K562 (cell line): ENCODE measurements at regions not wholly inside any gene's neighbourhood (a gene's known extent, or its start where the extent isn't known, plus 50 kb on each side); places are given as distances from the start of the nearest gene placed in this dataset.

ENCODE experiments used
- ATAC-seq: fragments of 200-7000 bp; cut with Tn5 transposase; 3 replicates; pipeline ENCODE4 v1.9.1; 2020; ENCODE audit warnings: moderate library complexity
- BruUV-seq: library from RNA; stranded (reverse); fragments of 400-500 nt; replicated peaks from 2 replicates; lab custom pipeline; 2021; lab: Mats Ljungman, UMichigan
- CTCF ChIA-PET: fragments of 300-600 bp; formaldehyde crosslinking; extraction: SDS; loops from one replicate; lab custom pipeline; 2021; ENCODE audit warnings: low intra/inter-chr PET ratio; lab: Yijun Ruan, JAX
- POLR2A ChIA-PET: fragments of 300-600, 350-650 bp; sonication (Branson Sonifier 250); formaldehyde crosslinking; extraction: SDS; loops from one replicate; lab custom pipeline; 2021; ENCODE audit warnings: antibody characterized with exemption, inconsistent platforms; lab: Yijun Ruan, JAX
- DNase-seq, 4 experiments: peaks; one replicate each; pipeline versions ENCODE4 v3.0.0 to v3.0.0-alpha.2; 2011 to 2018; ENCODE audit warnings: low spot score in 3 of 4, mixed read lengths in 3 of 4; ENCODE audit errors: extremely low read depth in 1 of 4
- FAIRE-seq: peaks from 2 replicates; lab custom pipeline; 2011; peaks lifted over from hg19 to GRCh38; lab: Jason Lieb, UNC
- H2AFZ ChIP-seq: 2 replicates; pipeline ENCODE4 v1.6.0; 2011; ENCODE audit warnings: low read depth, low read length, control low read depth, inconsistent platforms
- H3K27ac ChIP-seq: fragments of 200-600 bp; 3 replicates; pipeline ENCODE4 v1.8.0; 2011; ENCODE audit warnings: low read depth, mild to moderate bottlenecking, control low read depth, inconsistent platforms, low read length, moderate library complexity, mixed read lengths; ENCODE audit errors: extremely low read depth
- H3K27me3 ChIP-seq, 2 experiments: fragments of 300-600 bp in 1 of 2; 2 replicates in 1 of 2; 3 replicates in 1 of 2; pipeline versions ENCODE4 v1.6.0 to v1.8.0; 2011; ENCODE audit warnings: inconsistent platforms in 2 of 2, low read length in 2 of 2, mild to moderate bottlenecking in 1 of 2, mixed read lengths in 1 of 2, moderate library complexity in 1 of 2; ENCODE audit not compliant: control insufficient read depth in 2 of 2, insufficient read depth in 2 of 2
- H3K36me3 ChIP-seq: fragments of 300-600 bp; 3 replicates; pipeline ENCODE4 v1.8.0; 2011; ENCODE audit warnings: mild to moderate bottlenecking, low read length, inconsistent platforms; ENCODE audit not compliant: control insufficient read depth, insufficient read depth
- H3K4me1 ChIP-seq, 2 experiments: fragments of 200-600 bp in 1 of 2; replicated peaks in 1 of 2; 2 replicates in 1 of 2; 3 replicates in 1 of 2; pipeline versions ENCODE4 v1.5.1 to v1.8.0; 2011; ENCODE audit warnings: inconsistent platforms in 2 of 2, low read length in 2 of 2, mild to moderate bottlenecking in 1 of 2, mixed read lengths in 1 of 2, moderate library complexity in 1 of 2; ENCODE audit not compliant: control insufficient read depth in 2 of 2, insufficient read depth in 2 of 2
- H3K4me2 ChIP-seq: 2 replicates; pipeline ENCODE4 v1.6.1; 2011; ENCODE audit warnings: low read length, control low read depth, inconsistent platforms, mixed read lengths; ENCODE audit not compliant: insufficient read depth
- H3K4me3 ChIP-seq: fragments of 200-600 bp; sonication (generic), shearing (Covaris generic); 2 replicates; pipeline ENCODE4 v1.5.1; 2016; ENCODE audit warnings: control low read depth, inconsistent platforms
- H3K79me2 ChIP-seq: fragments of 200-600 bp; 3 replicates; pipeline ENCODE4 v1.8.0; 2011; ENCODE audit warnings: low read length, inconsistent platforms; ENCODE audit not compliant: control insufficient read depth, insufficient read depth
- H3K9ac ChIP-seq, 2 experiments: 2 replicates each; pipeline versions ENCODE4 v1.6.0 to v1.6.1; 2011; ENCODE audit warnings: low read depth in 2 of 2, low read length in 2 of 2, control low read depth in 1 of 2, inconsistent platforms in 1 of 2, mild to moderate bottlenecking in 1 of 2, mixed read lengths in 1 of 2; ENCODE audit not compliant: insufficient read depth in 1 of 2
- H3K9me1 ChIP-seq: one replicate; pipeline ENCODE4 v1.6.0; 2011; ENCODE audit warnings: inconsistent platforms, mild to moderate bottlenecking, low read length, moderate library complexity; ENCODE audit not compliant: control insufficient read depth, insufficient read depth
- H3K9me3 ChIP-seq: replicated peaks from 2 replicates; pipeline ENCODE4 v1.5.1; 2011; ENCODE audit warnings: low read depth, low read length, inconsistent platforms; ENCODE audit not compliant: control insufficient read depth, insufficient read depth
- H4K20me1 ChIP-seq: replicated peaks from 2 replicates; pipeline ENCODE4 v1.6.1; 2011; ENCODE audit warnings: low read length, inconsistent platforms, mixed read lengths; ENCODE audit not compliant: control insufficient read depth, insufficient read depth
- BDP1 ChIP-seq: IDR thresholded peaks from 3 replicates; pipeline ENCODE4 v1.6.1; 2011; ENCODE audit not compliant: insufficient read length, insufficient read depth
- CHCHD3 ChIP-seq: fragments of 250-450 bp; sonication (Bioruptor Pico); IDR thresholded peaks from 2 replicates; pipeline ENCODE4 v2.1.2; 2022; ENCODE audit warnings: mild to moderate bottlenecking
- GATA2 ChIP-seq: sonication (generic); formaldehyde crosslinking; IDR thresholded peaks from 2 replicates; pipeline ENCODE4 v1.4.0; 2020; ENCODE audit warnings: mild to moderate bottlenecking, missing genetic modification reagents
- GTF2F1 ChIP-seq: IDR thresholded peaks from 2 replicates; pipeline ENCODE4 v1.6.1; 2011; ENCODE audit warnings: low read depth, low read length, improper control_type of control experiment
- HOXB6 ChIP-seq: fragments of 250-450 bp; sonication (Bioruptor Pico); IDR thresholded peaks from 2 replicates; pipeline ENCODE4 v1.5.1; 2022; ENCODE audit warnings: mild to moderate bottlenecking, borderline replicate concordance
- HSF4 ChIP-seq: fragments of 250-450 bp; sonication (Bioruptor Pico); IDR thresholded peaks from 2 replicates; pipeline ENCODE4 v2.1.2; 2022; ENCODE audit warnings: mild to moderate bottlenecking, moderate library complexity, borderline replicate concordance
- MCM7 ChIP-seq, 2 experiments: fragments of 450-650 bp; IDR thresholded peaks; 2 replicates each; pipeline ENCODE4 v1.6.1; 2016 to 2018
- MXI1 ChIP-seq: IDR thresholded peaks from 2 replicates; pipeline ENCODE4 v1.6.1; 2011; ENCODE audit warnings: low read depth, mild to moderate bottlenecking, improper control_type of control experiment, low read length
- POLR2G ChIP-seq: fragments of 200-400 bp; formaldehyde crosslinking; IDR thresholded peaks from 2 replicates; pipeline ENCODE4 v1.6.1; 2017; ENCODE audit warnings: low read depth, mild to moderate bottlenecking, antibody characterized with exemption, low read length, moderate library complexity
- RBM14 ChIP-seq: fragments of 200-400 bp; formaldehyde crosslinking; IDR thresholded peaks from 2 replicates; pipeline ENCODE4 v1.6.1; 2018; ENCODE audit warnings: low read depth, mild to moderate bottlenecking, low read length, moderate library complexity, borderline replicate concordance; ENCODE audit not compliant: insufficient read depth
- SMAD2 ChIP-seq: fragments of 150-350 bp; IDR thresholded peaks from 2 replicates; pipeline ENCODE4 v1.6.1; 2014; ENCODE audit warnings: low read depth, mild to moderate bottlenecking, low read length
- ZBTB12 ChIP-seq: fragments of 250-450 bp; sonication (Bioruptor Pico); IDR thresholded peaks from 2 replicates; pipeline ENCODE4 v1.4.0; 2020
- ZBTB33 ChIP-seq: sonication (generic); formaldehyde crosslinking; IDR thresholded peaks from 2 replicates; pipeline ENCODE4 v1.8.1; 2023; ENCODE audit warnings: mild to moderate bottlenecking, missing genetic modification reagents
- ZBTB7A ChIP-seq: IDR thresholded peaks from 2 replicates; pipeline ENCODE4 v1.6.1; 2011; ENCODE audit warnings: low read depth, mild to moderate bottlenecking, low read length, moderate library complexity, borderline replicate concordance; ENCODE audit not compliant: control insufficient read depth
- WGBS: fragments of 100-300 bp; shearing (Covaris generic); methylation state at CpG from one replicate; pipeline ENCODE4 v1.1.6; 2016; ENCODE audit warnings: low coverage, mixed read lengths; ENCODE audit not compliant: insufficient coverage; ENCODE audit errors: missing lambda C conversion rate; 5-methylcytosine and 5-hydroxymethylcytosine counted together
- in situ Hi-C: fragments of 300-500 bp; cut with MboI; formaldehyde crosslinking; loops from 4 replicates; pipeline ENCODE4 v1.15.0; 2018; ENCODE audit warnings: inconsistent platforms, mixed read lengths
- intact Hi-C: fragments of 100-400 bp; cut with micrococcal nuclease; formaldehyde crosslinking; loops from 2 replicates; pipeline ENCODE4 v1.14.2; 2022
- TF ChIP-seq, protein P1 (sequence below): fragments of 250-450 bp; sonication (Bioruptor Pico); IDR thresholded peaks from 2 replicates; pipeline ENCODE4 v1.5.1; 2021; ENCODE audit warnings: mild to moderate bottlenecking
- TF ChIP-seq, protein P2 (sequence below): fragments of 200-400 bp; formaldehyde crosslinking; IDR thresholded peaks from 2 replicates; pipeline ENCODE4 v1.6.1; 2017; ENCODE audit warnings: mild to moderate bottlenecking, low read depth, low read length, moderate library complexity

DNA sequence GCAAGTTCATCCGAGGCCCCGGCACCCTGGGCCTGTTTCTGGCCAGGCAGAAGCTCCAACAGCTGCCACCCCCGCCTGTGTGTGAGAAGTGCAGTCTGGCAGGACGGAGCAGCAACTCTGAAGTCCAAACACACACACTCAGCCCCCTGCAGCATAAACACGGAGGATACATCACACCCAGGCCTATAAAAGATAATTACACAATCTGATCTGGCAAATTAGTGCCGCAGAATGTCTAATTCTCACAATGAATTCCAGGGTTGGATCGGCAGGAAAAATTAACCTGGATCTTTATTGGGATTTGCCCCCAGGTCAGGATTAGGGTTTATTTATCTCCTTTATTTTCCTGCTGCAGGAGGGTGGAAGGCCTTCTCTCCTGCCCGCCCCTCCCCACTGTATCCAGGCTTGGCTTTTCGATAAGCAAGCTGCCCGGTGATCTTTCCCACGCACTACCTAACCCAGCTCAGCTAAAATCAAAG is 311.4 kb downstream of the SOX9 start:
- Histone ChIP-seq H3K4me2 (no peak overlapping the region), H3K27me3 (no peaks in the 10 kb centered on the region), H3K79me2 (no peaks in the 10 kb centered on the region), H3K9ac (no peak overlapping the region), H2AFZ (no peak overlapping the region), H3K36me3 (no peaks in the 10 kb centered on the region), H3K9me1 (no peaks in the 10 kb centered on the region), H3K9me3 (no peaks in the 10 kb centered on the region), H3K27ac (no peak overlapping the region), H4K20me1 (no peaks in the 10 kb centered on the region), H3K4me1 (no peaks in the 10 kb centered on the region), H3K4me3 (no peak overlapping the region)
- in situ Hi-C loops (no loop called here), intact Hi-C loops (no loop called here)
- no TSS peak for BruUV-seq
- no peak for TF ChIP-seq GTF2F1
- TF ChIP-seq POLR2G: no peak
- TF ChIP-seq SMAD2: no peak
- no peak for TF ChIP-seq CHCHD3 (CRISPR knock-in tag)
- no peak for TF ChIP-seq ZBTB33 (CRISPR knock-in tag)
- TF ChIP-seq HOXB6 (CRISPR knock-in tag): no peak
- TF ChIP-seq MXI1: no peak
- no peak for TF ChIP-seq RBM14
- TF ChIP-seq, protein P1, sequence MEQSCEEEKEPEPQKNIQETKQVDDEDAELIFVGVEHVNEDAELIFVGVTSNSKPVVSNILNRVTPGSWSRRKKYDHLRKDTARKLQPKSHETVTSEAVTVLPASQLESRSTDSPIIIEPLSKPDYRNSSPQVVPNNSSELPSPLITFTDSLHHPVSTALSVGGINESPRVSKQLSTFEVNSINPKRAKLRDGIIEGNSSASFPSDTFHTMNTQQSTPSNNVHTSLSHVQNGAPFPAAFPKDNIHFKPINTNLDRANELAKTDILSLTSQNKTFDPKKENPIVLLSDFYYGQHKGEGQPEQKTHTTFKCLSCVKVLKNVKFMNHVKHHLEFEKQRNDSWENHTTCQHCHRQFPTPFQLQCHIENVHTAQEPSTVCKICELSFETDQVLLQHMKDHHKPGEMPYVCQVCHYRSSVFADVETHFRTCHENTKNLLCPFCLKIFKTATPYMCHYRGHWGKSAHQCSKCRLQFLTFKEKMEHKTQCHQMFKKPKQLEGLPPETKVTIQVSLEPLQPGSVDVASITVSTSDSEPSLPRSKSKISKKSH: no peak
- no peak for TF ChIP-seq HSF4 (CRISPR knock-in tag)
- TF ChIP-seq ZBTB7A: no peak
- no peak for TF ChIP-seq ZBTB12 (CRISPR knock-in tag)
- no peak for TF ChIP-seq MCM7 (IDR thresholded peaks at IDR 0.05)
- no peak for TF ChIP-seq BDP1
- TF ChIP-seq, protein P2, sequence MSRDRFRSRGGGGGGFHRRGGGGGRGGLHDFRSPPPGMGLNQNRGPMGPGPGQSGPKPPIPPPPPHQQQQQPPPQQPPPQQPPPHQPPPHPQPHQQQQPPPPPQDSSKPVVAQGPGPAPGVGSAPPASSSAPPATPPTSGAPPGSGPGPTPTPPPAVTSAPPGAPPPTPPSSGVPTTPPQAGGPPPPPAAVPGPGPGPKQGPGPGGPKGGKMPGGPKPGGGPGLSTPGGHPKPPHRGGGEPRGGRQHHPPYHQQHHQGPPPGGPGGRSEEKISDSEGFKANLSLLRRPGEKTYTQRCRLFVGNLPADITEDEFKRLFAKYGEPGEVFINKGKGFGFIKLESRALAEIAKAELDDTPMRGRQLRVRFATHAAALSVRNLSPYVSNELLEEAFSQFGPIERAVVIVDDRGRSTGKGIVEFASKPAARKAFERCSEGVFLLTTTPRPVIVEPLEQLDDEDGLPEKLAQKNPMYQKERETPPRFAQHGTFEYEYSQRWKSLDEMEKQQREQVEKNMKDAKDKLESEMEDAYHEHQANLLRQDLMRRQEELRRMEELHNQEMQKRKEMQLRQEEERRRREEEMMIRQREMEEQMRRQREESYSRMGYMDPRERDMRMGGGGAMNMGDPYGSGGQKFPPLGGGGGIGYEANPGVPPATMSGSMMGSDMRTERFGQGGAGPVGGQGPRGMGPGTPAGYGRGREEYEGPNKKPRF: no peak
- TF ChIP-seq GATA2 (CRISPR knock-in tag): no peak
- DNase-seq (no peak), ATAC-seq (no peak), FAIRE-seq (no peak)
- 0% methylated on average over 11 of the region's 11 CpGs for WGBS
- CTCF ChIA-PET: no interaction called here
- POLR2A ChIA-PET: no interaction called here
